ENCODE measurements at regions not wholly inside any gene's neighbourhood (a gene's known extent, or its start where the extent isn't known, plus 50 kb on each side); places are given as distances from the start of the nearest gene placed in this dataset.

DNA sequence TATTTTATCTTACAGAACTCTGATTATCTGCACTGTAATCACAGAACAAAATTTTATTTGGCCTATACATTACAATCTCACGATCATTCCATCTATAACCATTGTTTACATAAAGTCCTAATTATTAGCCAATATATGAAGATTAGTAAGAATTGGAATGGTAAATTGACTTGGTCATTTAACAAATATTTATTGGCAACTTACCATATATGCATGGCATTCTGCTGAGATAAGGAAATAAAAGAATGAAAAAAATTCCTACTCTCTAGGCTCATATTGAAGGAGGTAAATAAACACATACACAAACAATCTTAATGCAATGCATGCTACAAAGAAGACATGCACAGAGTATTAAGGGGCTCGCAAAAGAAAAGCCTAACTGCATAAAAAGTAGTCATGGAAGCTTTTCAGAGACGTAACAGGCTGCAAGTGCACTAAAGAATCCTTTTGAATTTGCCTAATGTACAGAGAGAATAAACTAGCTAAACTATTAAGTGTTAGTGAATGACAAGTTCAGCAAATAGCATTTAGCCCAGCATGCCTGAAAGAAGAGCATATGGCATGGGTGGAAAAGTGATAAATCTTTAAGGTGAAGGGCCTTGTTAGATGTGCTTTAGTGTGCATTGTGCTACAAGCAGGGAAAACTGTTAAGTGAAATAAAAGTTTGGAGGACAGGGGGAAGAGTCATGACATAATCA is 1131.1 kb downstream of the PCDH9 start:
- TF ChIP-seq SNAI2 (CRISPR knock-in tag; IDR thresholded peaks at IDR 0.05), result no peak
- TF ChIP-seq, protein P1, sequence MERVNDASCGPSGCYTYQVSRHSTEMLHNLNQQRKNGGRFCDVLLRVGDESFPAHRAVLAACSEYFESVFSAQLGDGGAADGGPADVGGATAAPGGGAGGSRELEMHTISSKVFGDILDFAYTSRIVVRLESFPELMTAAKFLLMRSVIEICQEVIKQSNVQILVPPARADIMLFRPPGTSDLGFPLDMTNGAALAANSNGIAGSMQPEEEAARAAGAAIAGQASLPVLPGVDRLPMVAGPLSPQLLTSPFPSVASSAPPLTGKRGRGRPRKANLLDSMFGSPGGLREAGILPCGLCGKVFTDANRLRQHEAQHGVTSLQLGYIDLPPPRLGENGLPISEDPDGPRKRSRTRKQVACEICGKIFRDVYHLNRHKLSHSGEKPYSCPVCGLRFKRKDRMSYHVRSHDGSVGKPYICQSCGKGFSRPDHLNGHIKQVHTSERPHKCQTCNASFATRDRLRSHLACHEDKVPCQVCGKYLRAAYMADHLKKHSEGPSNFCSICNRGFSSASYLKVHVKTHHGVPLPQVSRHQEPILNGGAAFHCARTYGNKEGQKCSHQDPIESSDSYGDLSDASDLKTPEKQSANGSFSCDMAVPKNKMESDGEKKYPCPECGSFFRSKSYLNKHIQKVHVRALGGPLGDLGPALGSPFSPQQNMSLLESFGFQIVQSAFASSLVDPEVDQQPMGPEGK (CRISPR knock-in tag; IDR thresholded peaks at IDR 0.05; ENCODE audit: borderline replicate concordance), result no peak
- TF ChIP-seq ZNF70 (CRISPR knock-in tag; IDR thresholded peaks at IDR 0.05), result no peak
- TF ChIP-seq BACH2 (CRISPR knock-in tag; IDR thresholded peaks at IDR 0.05; ENCODE audit: borderline replicate concordance), result no peak
